Heart right ventricle (tissue), 16 donors: ENCODE measurements at regions not wholly inside any gene's neighbourhood (a gene's known extent, or its start where the extent isn't known, plus 50 kb on each side); places are given as distances from the start of the nearest gene placed in this dataset.

Experiments used
- ATAC-seq, 8 donors: fragments of 200-7000 bp; cut with Tn5 transposase; one replicate each; pipeline ENCODE4 v1.9.1; 2020; ENCODE audit warnings: mild to moderate bottlenecking in 8 of 8, moderate library complexity in 8 of 8, moderate number of reproducible peaks in 1 of 8
- DNase-seq, 2 donors: peaks; one replicate each; pipeline ENCODE4 v3.0.0-alpha.2; 2020
- H3K27ac ChIP-seq, 10 donors: fragments of 200-600 bp; sonication (generic) in 2 of 10; one replicate each; pipeline versions ENCODE4 v1.5.0 to v1.8.0; 2020 to 2022; ENCODE audit warnings: mild to moderate bottlenecking in 3 of 10
- H3K27me3 ChIP-seq, 7 donors: fragments of 200-600 bp; one replicate each; pipeline ENCODE4 v1.8.0; 2021 to 2022; ENCODE audit warnings: mild to moderate bottlenecking in 2 of 7
- H3K36me3 ChIP-seq, 9 donors: fragments of 200-600 bp; sonication (generic) in 1 of 9; one replicate each; pipeline versions ENCODE4 v1.5.0 to v1.8.0; 2020 to 2022; ENCODE audit warnings: mild to moderate bottlenecking in 2 of 9
- H3K4me1 ChIP-seq, 9 donors: fragments of 200-600 bp; sonication (generic) in 1 of 9; one replicate each; pipeline versions ENCODE4 v1.5.0 to v1.8.0; 2020 to 2022; ENCODE audit warnings: mild to moderate bottlenecking in 4 of 9
- H3K4me3 ChIP-seq, 10 donors: fragments of 200-600 bp; sonication (generic) in 2 of 10; one replicate each; pipeline versions ENCODE4 v1.5.0 to v1.8.0; 2020 to 2022; ENCODE audit warnings: mild to moderate bottlenecking in 7 of 10, moderate library complexity in 2 of 10
- H3K9me3 ChIP-seq, 11 donors: fragments of 200-600 bp in 10 of 11; sonication (generic) in 2 of 11; one replicate each; pipeline versions ENCODE4 v1.5.0 to v1.8.0; 2013 to 2022; ENCODE audit warnings: mild to moderate bottlenecking in 2 of 11, control low read depth in 1 of 11, moderate library complexity in 1 of 11
- CTCF ChIP-seq, 9 donors: fragments of 200-600 bp; sonication (generic) in 2 of 9; IDR thresholded peaks; one replicate each; pipeline versions ENCODE4 v1.5.0 to v1.8.0; 2021 to 2022; ENCODE audit warnings: antibody characterized with exemption in 9 of 9, mild to moderate bottlenecking in 5 of 9, moderate library complexity in 1 of 9
- WGBS, 2 donors: extraction: QIAGEN DNeasy Blood & Tissue Kit; methylation state at CpG; one replicate each; pipeline ENCODE4 v1.1.7; 2013; ENCODE audit warnings: inconsistent platforms in 1 of 2; 5-methylcytosine and 5-hydroxymethylcytosine counted together
- intact Hi-C, 10 donors: fragments of 100-400 bp; cut with DNase I; formaldehyde crosslinking; loops; one replicate each; pipeline versions ENCODE4 v1.11.1 to v1.14.2; 2022
- donor health status: Arrhythmogenic right ventricular cardiomyopathy.
- donor health status: ischemic (EF 13 %, LVEDD 7.1; RV severe dilation, severe dysfunction).
- donor health status: healthy with polysubstance abuse.
- donor health status: DM: no; HTN: yes; CAD: no.
- donor health status: DM: no; HTN: no; CAD: no.
- donor health status: ischemic (EF 25% LVEDD 6.9; RV normal size, moderate dysfunction).
- donor health status: ischemic (EF 25% LVEDD 5.7; RV mildly dilated, moderate dysfunction).
- donor health status: healthy.
- donor health status: DM: yes; HTN: yes; CAD: no.
- donor health status: Ischemic cardiomyopathy.
- donor health status: ischemic (EF 35%, LVEDD 5.7; RV mildly dilated, moderate dysfunction).
- donor health status: nonischemic (EF 11% LVEDD 7.7; RV severe dilation, severe dysfunction).
- donor health status: DM: yes; HTN: yes; CAD: no.
- donor health status: PGD.
- donor health status: ischemic (EF 29% LVEDD 5.4; RV normal size, mild dysfunction).
- donor health status: nonischemic (EF 23%, LVEDD 6.1; RV moderate dilation, normal function).

DNA sequence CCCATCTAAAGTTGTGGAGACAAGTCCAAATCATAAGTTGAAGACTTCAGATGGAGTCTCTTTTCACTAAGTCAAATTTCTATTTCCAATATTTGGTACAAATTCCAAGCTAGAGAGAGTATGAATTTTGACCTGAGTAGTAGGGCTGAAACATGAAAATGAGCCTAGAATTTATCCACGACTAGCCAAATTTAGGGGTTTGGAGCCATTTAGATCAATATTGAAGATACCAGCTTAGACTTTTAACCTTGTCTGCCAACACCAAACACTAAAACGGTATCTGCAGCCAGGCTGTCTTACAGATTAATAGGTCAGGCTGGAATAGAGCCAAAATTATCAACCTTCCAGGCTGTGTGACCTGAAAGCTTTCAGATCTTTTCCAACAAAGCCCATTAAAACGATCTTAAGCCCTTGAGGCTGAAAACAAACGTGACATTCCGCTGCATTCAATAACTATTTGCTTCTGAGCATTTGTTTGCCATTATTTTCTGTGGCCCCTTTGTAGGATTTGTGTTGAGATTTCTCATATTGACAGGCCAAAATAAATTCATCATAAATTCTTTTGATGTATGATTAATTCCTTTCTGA, 268.7 kb upstream of the DKK2 start:
- Histone ChIP-seq H3K4me1 (no peaks in the 10 kb centered on the region), H3K27ac (no peak overlapping the region), H3K9me3 (peaks cover 0 to 5% (median 0%) of the 10 kb centered on the region in 11 donors), H3K4me3 (no peak overlapping the region), H3K27me3 (no peaks in the 10 kb centered on the region), H3K36me3 (no peaks in the 10 kb centered on the region)
- intact Hi-C loops, result no loop called here
- DNase-seq (no peak), ATAC-seq (no peak)
- 46 to 52% methylated on average over 5 of the region's 5 CpGs for WGBS, 2 donors
- no peak for TF ChIP-seq CTCF (IDR thresholded peaks at IDR 0.05)

- Histone ChIP-seq H3K27ac (no peak overlapping the region), H3K9me3 (peaks cover 0 to 19% (median 0%) of the 10 kb centered on the region in 11 donors), H3K36me3 (no peaks in the 10 kb centered on the region), H3K4me1 (no peaks in the 10 kb centered on the region), H3K27me3 (no peaks in the 10 kb centered on the region), H3K4me3 (no peak overlapping the region)
- TF ChIP-seq CTCF (IDR thresholded peaks at IDR 0.05), result no peak
- ATAC-seq, result no peak
- DNase-seq, result no peak
- intact Hi-C loops, result no loop called here
- 84 to 91% methylated on average over 2 of the region's 2 CpGs for WGBS, 2 donors
These were observed 263.5 kb upstream of the DKK2 start for GRCh38 chr4:107299646-107300045.

- 57 to 61% methylated on average over 4 of the region's 4 CpGs for WGBS, 2 donors
- intact Hi-C loops, result no loop called here
These were observed 256.9 kb upstream of the DKK2 start for GRCh38 chr4:107292979-107293378.

More at GRCh38 chr4:107292979-107293378, 256.9 kb upstream of the DKK2 start:
- H3K4me1 ChIP-seq, result no peaks in the 10 kb centered on the region
- ATAC-seq, result no peak
- no peak overlapping the region for H3K4me3 ChIP-seq
- no peaks in the 10 kb centered on the region for H3K27me3 ChIP-seq
- TF ChIP-seq CTCF (IDR thresholded peaks at IDR 0.05), result no peak
- no peaks in the 10 kb centered on the region for H3K36me3 ChIP-seq
- no peak overlapping the region for H3K27ac ChIP-seq
- no peak for DNase-seq
- H3K9me3 ChIP-seq, result peaks cover 0 to 13% (median 0%) of the 10 kb centered on the region in 11 donors
